Panc1 (cell line): ENCODE measurements at regions not wholly inside any gene's neighbourhood (a gene's known extent, or its start where the extent isn't known, plus 50 kb on each side); places are given as distances from the start of the nearest gene placed in this dataset.

ENCODE experiments used
- POLR2AphosphoS5 ChIP-seq: IDR thresholded peaks from 2 replicates; pipeline ENCODE4 v1.6.1; 2012; ENCODE audit warnings: mild to moderate bottlenecking, low read depth, low read length, moderate library complexity
- SIN3A ChIP-seq: IDR thresholded peaks from 2 replicates; pipeline ENCODE4 v1.6.1; 2012; ENCODE audit warnings: low read depth, mild to moderate bottlenecking, low read length, moderate library complexity, borderline replicate concordance; ENCODE audit not compliant: insufficient read depth
- TF ChIP-seq, protein P1 (sequence below): fragments of 450-650 bp; IDR thresholded peaks from 2 replicates; pipeline ENCODE4 v1.5.1; 2017; ENCODE audit warnings: mild to moderate bottlenecking
- TF ChIP-seq, protein P2 (sequence below), 2 experiments: IDR thresholded peaks; 2 replicates each; pipeline ENCODE4 v1.6.1; 2011 to 2012; ENCODE audit warnings: low read depth in 2 of 2, control low read depth in 1 of 2, low read length in 1 of 2, mild to moderate bottlenecking in 1 of 2, moderate library complexity in 1 of 2; ENCODE audit not compliant: insufficient read depth in 1 of 2

DNA sequence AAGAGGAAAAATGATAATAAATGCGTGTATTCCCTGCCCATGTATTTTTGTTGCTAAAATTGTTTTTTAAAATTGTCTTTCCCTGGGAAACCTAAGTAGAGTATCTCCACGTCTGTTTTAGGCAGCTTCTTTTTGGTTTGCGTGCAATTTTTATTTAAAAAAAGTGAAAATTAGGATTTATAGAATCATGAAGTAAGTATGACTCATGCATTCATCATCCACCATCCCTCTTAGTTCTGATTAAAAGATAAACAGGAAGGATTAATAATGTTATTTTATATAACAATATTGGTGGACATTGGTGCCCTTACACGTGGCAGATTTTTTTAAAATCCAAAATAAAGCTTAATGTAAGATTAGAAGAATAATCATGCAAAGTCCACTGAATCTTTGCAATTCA is 358.7 kb downstream of the MED10 start:
- TF ChIP-seq, protein P1, sequence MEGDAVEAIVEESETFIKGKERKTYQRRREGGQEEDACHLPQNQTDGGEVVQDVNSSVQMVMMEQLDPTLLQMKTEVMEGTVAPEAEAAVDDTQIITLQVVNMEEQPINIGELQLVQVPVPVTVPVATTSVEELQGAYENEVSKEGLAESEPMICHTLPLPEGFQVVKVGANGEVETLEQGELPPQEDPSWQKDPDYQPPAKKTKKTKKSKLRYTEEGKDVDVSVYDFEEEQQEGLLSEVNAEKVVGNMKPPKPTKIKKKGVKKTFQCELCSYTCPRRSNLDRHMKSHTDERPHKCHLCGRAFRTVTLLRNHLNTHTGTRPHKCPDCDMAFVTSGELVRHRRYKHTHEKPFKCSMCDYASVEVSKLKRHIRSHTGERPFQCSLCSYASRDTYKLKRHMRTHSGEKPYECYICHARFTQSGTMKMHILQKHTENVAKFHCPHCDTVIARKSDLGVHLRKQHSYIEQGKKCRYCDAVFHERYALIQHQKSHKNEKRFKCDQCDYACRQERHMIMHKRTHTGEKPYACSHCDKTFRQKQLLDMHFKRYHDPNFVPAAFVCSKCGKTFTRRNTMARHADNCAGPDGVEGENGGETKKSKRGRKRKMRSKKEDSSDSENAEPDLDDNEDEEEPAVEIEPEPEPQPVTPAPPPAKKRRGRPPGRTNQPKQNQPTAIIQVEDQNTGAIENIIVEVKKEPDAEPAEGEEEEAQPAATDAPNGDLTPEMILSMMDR = no peak
- TF ChIP-seq POLR2AphosphoS5 = no peak
- no peak for TF ChIP-seq SIN3A
- TF ChIP-seq, protein P2, sequence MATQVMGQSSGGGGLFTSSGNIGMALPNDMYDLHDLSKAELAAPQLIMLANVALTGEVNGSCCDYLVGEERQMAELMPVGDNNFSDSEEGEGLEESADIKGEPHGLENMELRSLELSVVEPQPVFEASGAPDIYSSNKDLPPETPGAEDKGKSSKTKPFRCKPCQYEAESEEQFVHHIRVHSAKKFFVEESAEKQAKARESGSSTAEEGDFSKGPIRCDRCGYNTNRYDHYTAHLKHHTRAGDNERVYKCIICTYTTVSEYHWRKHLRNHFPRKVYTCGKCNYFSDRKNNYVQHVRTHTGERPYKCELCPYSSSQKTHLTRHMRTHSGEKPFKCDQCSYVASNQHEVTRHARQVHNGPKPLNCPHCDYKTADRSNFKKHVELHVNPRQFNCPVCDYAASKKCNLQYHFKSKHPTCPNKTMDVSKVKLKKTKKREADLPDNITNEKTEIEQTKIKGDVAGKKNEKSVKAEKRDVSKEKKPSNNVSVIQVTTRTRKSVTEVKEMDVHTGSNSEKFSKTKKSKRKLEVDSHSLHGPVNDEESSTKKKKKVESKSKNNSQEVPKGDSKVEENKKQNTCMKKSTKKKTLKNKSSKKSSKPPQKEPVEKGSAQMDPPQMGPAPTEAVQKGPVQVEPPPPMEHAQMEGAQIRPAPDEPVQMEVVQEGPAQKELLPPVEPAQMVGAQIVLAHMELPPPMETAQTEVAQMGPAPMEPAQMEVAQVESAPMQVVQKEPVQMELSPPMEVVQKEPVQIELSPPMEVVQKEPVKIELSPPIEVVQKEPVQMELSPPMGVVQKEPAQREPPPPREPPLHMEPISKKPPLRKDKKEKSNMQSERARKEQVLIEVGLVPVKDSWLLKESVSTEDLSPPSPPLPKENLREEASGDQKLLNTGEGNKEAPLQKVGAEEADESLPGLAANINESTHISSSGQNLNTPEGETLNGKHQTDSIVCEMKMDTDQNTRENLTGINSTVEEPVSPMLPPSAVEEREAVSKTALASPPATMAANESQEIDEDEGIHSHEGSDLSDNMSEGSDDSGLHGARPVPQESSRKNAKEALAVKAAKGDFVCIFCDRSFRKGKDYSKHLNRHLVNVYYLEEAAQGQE (IDR thresholded peaks at IDR 0.05; ENCODE audit: insufficient read depth in 1 of 2, low read depth in 2 of 2, low read length in 1 of 2) = no peak
